ENCODE measurements at regions not wholly inside any gene's neighbourhood (a gene's known extent, or its start where the extent isn't known, plus 50 kb on each side); places are given as distances from the start of the nearest gene placed in this dataset.

GRCh38 chr1:82819234-82819633 lies 1018.5 kb downstream of the ADGRL2 start:
- Histone ChIP-seq H3K9me2 (ENCODE audit: low read depth, low read length) (no peaks in the 10 kb centered on the region), H3K9me3 (ENCODE audit: low read length) (no peaks in the 10 kb centered on the region), H3F3A (ENCODE audit: insufficient read depth, low read length) (no peaks in the 10 kb centered on the region), H3K36me3 (ENCODE audit: insufficient read depth, low read length) (no peaks in the 10 kb centered on the region), H3K27ac (ENCODE audit: low read depth, low read length, poor library complexity, severe bottlenecking) (no peak overlapping the region), H3K27me3 (ENCODE audit: insufficient read depth, low read length) (no peaks in the 10 kb centered on the region), H2AFZ (ENCODE audit: low read length) (no peak overlapping the region), H4K20me1 (ENCODE audit: insufficient read depth, low read length) (no peaks in the 10 kb centered on the region), H3K9ac (ENCODE audit: low read length) (no peak overlapping the region), H3K4me3 (ENCODE audit: low read depth, low read length, poor library complexity, severe bottlenecking) (no peak overlapping the region), H3K4me2 (ENCODE audit: low read length) (no peak overlapping the region), H3K79me2 (ENCODE audit: insufficient read depth, low read length) (no peaks in the 10 kb centered on the region), H3K4me1 (ENCODE audit: insufficient read depth, low read length, severe bottlenecking) (no peaks in the 10 kb centered on the region)
- no peak for TF ChIP-seq CTCF (IDR thresholded peaks at IDR 0.05; ENCODE audit: low read length)
- TF ChIP-seq EZH2 (IDR thresholded peaks at IDR 0.05; ENCODE audit: borderline replicate concordance, low read length), result no peak

GRCh38 chr1:82818586-82818985 lies 1017.9 kb downstream of the ADGRL2 start:
- H3K4me3 ChIP-seq (ENCODE audit: low read depth, low read length, poor library complexity, severe bottlenecking), result no peak overlapping the region
- H2AFZ ChIP-seq (ENCODE audit: low read length), result no peak overlapping the region
- TF ChIP-seq CTCF (IDR thresholded peaks at IDR 0.05; ENCODE audit: low read length) (no peak), EZH2 (IDR thresholded peaks at IDR 0.05; ENCODE audit: borderline replicate concordance, low read length) (no peak)
- H3K9me2 ChIP-seq (ENCODE audit: low read depth, low read length), result no peaks in the 10 kb centered on the region
- H4K20me1 ChIP-seq (ENCODE audit: insufficient read depth, low read length), result no peaks in the 10 kb centered on the region
- H3K4me2 ChIP-seq (ENCODE audit: low read length), result no peak overlapping the region
- no peaks in the 10 kb centered on the region for H3K36me3 ChIP-seq (ENCODE audit: insufficient read depth, low read length)
- no peaks in the 10 kb centered on the region for H3K27me3 ChIP-seq (ENCODE audit: insufficient read depth, low read length)
- no peak overlapping the region for H3K9ac ChIP-seq (ENCODE audit: low read length)
- no peaks in the 10 kb centered on the region for H3K4me1 ChIP-seq (ENCODE audit: insufficient read depth, low read length, severe bottlenecking)
- no peaks in the 10 kb centered on the region for H3K9me3 ChIP-seq (ENCODE audit: low read length)
- no peaks in the 10 kb centered on the region for H3F3A ChIP-seq (ENCODE audit: insufficient read depth, low read length)
- H3K79me2 ChIP-seq (ENCODE audit: insufficient read depth, low read length), result no peaks in the 10 kb centered on the region
- H3K27ac ChIP-seq (ENCODE audit: low read depth, low read length, poor library complexity, severe bottlenecking), result no peak overlapping the region

- Histone ChIP-seq H3K27me3 (ENCODE audit: insufficient read depth, low read length) (no peaks in the 10 kb centered on the region), H3K9me2 (ENCODE audit: low read depth, low read length) (no peaks in the 10 kb centered on the region), H3K79me2 (ENCODE audit: insufficient read depth, low read length) (no peaks in the 10 kb centered on the region), H3F3A (ENCODE audit: insufficient read depth, low read length) (no peaks in the 10 kb centered on the region), H4K20me1 (ENCODE audit: insufficient read depth, low read length) (no peaks in the 10 kb centered on the region), H3K36me3 (ENCODE audit: insufficient read depth, low read length) (no peaks in the 10 kb centered on the region), H3K4me3 (ENCODE audit: low read depth, low read length, poor library complexity, severe bottlenecking) (no peak overlapping the region), H3K4me1 (ENCODE audit: insufficient read depth, low read length, severe bottlenecking) (no peaks in the 10 kb centered on the region), H3K9ac (ENCODE audit: low read length) (no peak overlapping the region), H3K4me2 (ENCODE audit: low read length) (no peak overlapping the region), H2AFZ (ENCODE audit: low read length) (no peak overlapping the region), H3K27ac (ENCODE audit: low read depth, low read length, poor library complexity, severe bottlenecking) (no peak overlapping the region), H3K9me3 (ENCODE audit: low read length) (no peaks in the 10 kb centered on the region)
- TF ChIP-seq CTCF (IDR thresholded peaks at IDR 0.05; ENCODE audit: low read length) (no peak), EZH2 (IDR thresholded peaks at IDR 0.05; ENCODE audit: borderline replicate concordance, low read length) (no peak)
Measured at GRCh38 chr1:82813386-82813785, 1012.7 kb downstream of the ADGRL2 start.
